K562 (cell line): ENCODE measurements at regions not wholly inside any gene's neighbourhood (a gene's known extent, or its start where the extent isn't known, plus 50 kb on each side); places are given as distances from the start of the nearest gene placed in this dataset.

ENCODE experiments used
- ATF3 ChIP-seq, 2 experiments: fragments of 450-650 bp in 1 of 2; sonication (generic) in 1 of 2; formaldehyde crosslinking in 1 of 2; IDR thresholded peaks in 1 of 2; conservative IDR thresholded peaks in 1 of 2; 2 replicates each; pipeline versions ENCODE4 v1.6.1 to v1.8.1; 2016 to 2023; ENCODE audit warnings: mild to moderate bottlenecking in 2 of 2, moderate library complexity in 2 of 2, inconsistent platforms in 1 of 2, missing genetic modification reagents in 1 of 2
- BACH1 ChIP-seq: fragments of 200-800 bp; sonication (Bioruptor generic); IDR thresholded peaks from 2 replicates; pipeline ENCODE4 v1.6.1; 2016; ENCODE audit warnings: missing genetic modification characterization, missing compliant biosample characterization
- CBFA2T2 ChIP-seq: fragments of 450-650 bp; conservative IDR thresholded peaks from 2 replicates; pipeline ENCODE4 v1.6.1; 2017; ENCODE audit warnings: mild to moderate bottlenecking
- CBFA2T3 ChIP-seq: fragments of 450-650 bp; IDR thresholded peaks from 2 replicates; pipeline ENCODE4 v1.6.1; 2017
- CCNT2 ChIP-seq: IDR thresholded peaks from 2 replicates; pipeline ENCODE4 v1.6.1; 2011; ENCODE audit warnings: borderline replicate concordance, low read depth, mild to moderate bottlenecking, moderate library complexity, mixed read lengths, low read length; ENCODE audit not compliant: insufficient read length; ENCODE audit errors: extremely low read depth
- CEBPB ChIP-seq: fragments of 450-650 bp; IDR thresholded peaks from 2 replicates; pipeline ENCODE4 v1.6.1; 2016; ENCODE audit warnings: missing genetic modification characterization, missing compliant biosample characterization
- DPF2 ChIP-seq: fragments of 450-650 bp; IDR thresholded peaks from 2 replicates; pipeline ENCODE4 v1.6.1; 2016
- GATAD2B ChIP-seq: fragments of 450-650 bp; IDR thresholded peaks from 2 replicates; pipeline ENCODE4 v1.6.1; 2017; ENCODE audit warnings: mild to moderate bottlenecking, borderline replicate concordance
- RAD21 ChIP-seq, 2 experiments: fragments of 250-450 bp in 1 of 2; fragments of 450-650 bp in 1 of 2; sonication (Bioruptor Pico) in 1 of 2; formaldehyde crosslinking in 1 of 2; IDR thresholded peaks in 1 of 2; conservative IDR thresholded peaks in 1 of 2; 2 replicates each; pipeline versions ENCODE4 v1.4.0 to v1.8.0; 2020 to 2022; ENCODE audit warnings: mild to moderate bottlenecking in 2 of 2, moderate library complexity in 1 of 2
- RCOR1 ChIP-seq, 2 experiments: IDR thresholded peaks; 2 replicates each; pipeline ENCODE4 v1.6.1; 2012; ENCODE audit warnings: low read depth in 2 of 2, low read length in 2 of 2, borderline replicate concordance in 1 of 2, improper control_type of control experiment in 1 of 2
- TAL1 ChIP-seq: fragments of 450-650 bp; IDR thresholded peaks from 2 replicates; pipeline ENCODE4 v1.6.1; 2016; ENCODE audit warnings: mild to moderate bottlenecking
- TEAD2 ChIP-seq: fragments of 450-650 bp; IDR thresholded peaks from 2 replicates; pipeline ENCODE4 v1.6.1; 2016; ENCODE audit warnings: missing genetic modification characterization, control low read depth, missing compliant biosample characterization
- TOE1 ChIP-seq, 2 experiments: fragments of 450-650 bp in 1 of 2; sonication (generic) in 1 of 2; formaldehyde crosslinking in 1 of 2; IDR thresholded peaks; 2 replicates each; pipeline versions ENCODE4 v1.7.1 to v1.8.0; 2016 to 2022; ENCODE audit warnings: borderline replicate concordance in 2 of 2, mild to moderate bottlenecking in 2 of 2, antibody characterized with exemption in 1 of 2, inconsistent platforms in 1 of 2, low read depth in 1 of 2, missing genetic modification reagents in 1 of 2, moderate library complexity in 1 of 2
- ZNF175 ChIP-seq: fragments of 200-800 bp; sonication (Bioruptor generic); IDR thresholded peaks from 2 replicates; pipeline ENCODE4 v1.6.1; 2016; ENCODE audit warnings: low read depth, mild to moderate bottlenecking, missing genetic modification characterization, missing compliant biosample characterization
- ZNF445 ChIP-seq: fragments of 250-450 bp; sonication (Bioruptor Pico); IDR thresholded peaks from 2 replicates; pipeline ENCODE4 v1.4.0; 2020; ENCODE audit warnings: low read depth, mild to moderate bottlenecking, moderate library complexity
- ZNF766 ChIP-seq: fragments of 200-800 bp; sonication (Bioruptor generic); conservative IDR thresholded peaks from 2 replicates; pipeline ENCODE4 v1.6.1; 2016; ENCODE audit warnings: missing genetic modification characterization, missing compliant biosample characterization
- TF ChIP-seq, protein P1 (sequence below): IDR thresholded peaks from 2 replicates; pipeline ENCODE4 v1.6.1; 2012; ENCODE audit warnings: low read depth, low read length, improper control_type of control experiment, borderline replicate concordance
- TF ChIP-seq, protein P2 (sequence below), 2 experiments: fragments of 450-650 bp in 1 of 2; IDR thresholded peaks; 2 replicates each; pipeline ENCODE4 v1.6.1; 2011 to 2017; ENCODE audit warnings: low read depth in 2 of 2, antibody characterized with exemption in 1 of 2, borderline replicate concordance in 1 of 2, low read length in 1 of 2, mild to moderate bottlenecking in 1 of 2, mixed read lengths in 1 of 2; ENCODE audit not compliant: control insufficient read depth in 1 of 2
- TF ChIP-seq, protein P3 (sequence below): IDR thresholded peaks from 2 replicates; pipeline ENCODE4 v1.6.1; 2011; ENCODE audit not compliant: insufficient read length; ENCODE audit errors: extremely low read depth

DNA sequence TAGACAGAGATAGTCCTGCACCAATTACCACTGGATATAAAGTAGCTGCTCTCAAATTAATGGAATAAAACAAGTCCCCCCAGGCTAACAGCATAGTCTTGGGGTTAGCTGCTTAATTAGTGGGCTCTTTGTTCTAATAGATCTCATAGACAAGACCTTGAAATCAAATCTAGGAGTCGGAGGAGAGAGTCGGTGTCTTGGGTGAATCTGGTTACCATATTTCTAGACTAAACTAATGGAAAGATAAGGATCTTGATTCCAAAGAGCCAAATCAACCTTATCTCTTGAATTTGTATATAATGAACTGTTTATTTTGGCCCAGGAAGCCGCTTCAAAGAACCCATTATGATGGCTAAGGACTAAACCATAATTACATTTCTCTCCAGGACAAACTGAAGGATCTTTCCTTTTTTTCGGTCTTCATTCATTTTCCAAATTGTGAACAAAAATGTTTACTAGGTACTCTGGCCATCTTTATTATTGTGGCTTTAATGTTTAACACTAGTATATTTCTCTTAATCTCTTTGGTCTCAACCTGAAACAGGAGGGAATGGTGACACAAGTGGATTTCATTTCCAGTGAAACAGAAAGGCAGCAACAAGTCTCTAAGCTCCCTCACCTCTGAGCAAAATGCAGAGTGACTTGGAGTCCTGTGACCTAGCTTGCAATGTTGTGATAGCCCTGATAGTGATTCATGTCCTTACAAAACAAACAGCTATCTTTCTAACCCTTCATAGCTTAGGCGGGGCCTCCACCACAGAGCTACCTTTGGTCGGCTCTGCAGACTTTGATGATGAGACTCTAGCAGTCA, 137.9 kb upstream of the PARD3B start (continued):
- peak in 1 of 2 experiments; percentile 19; a peak in 1 of 4 replicates for TF ChIP-seq RAD21 (CRISPR knock-in tag; conservative IDR thresholded peaks at IDR 0.05 in 1 of 2, IDR thresholded peaks at IDR 0.05 in 1 of 2)
- TF ChIP-seq ATF3 (IDR thresholded peaks at IDR 0.05), result peak; percentile 49; the same call in 1 of the 2 replicates
- no peak for TF ChIP-seq ATF3 (CRISPR knock-in tag; conservative IDR thresholded peaks at IDR 0.05)
- peak; percentile 40; the same call in 1 of the 2 replicates for TF ChIP-seq CEBPB
- peak; percentile 75 for TF ChIP-seq DPF2
- 0 out of 2 replicates have a peak, but pooled peaks have one; percentile 26 for TF ChIP-seq TOE1 (IDR thresholded peaks at IDR 0.05; ENCODE audit: borderline replicate concordance)
- no peak for TF ChIP-seq TOE1 (CRISPR knock-in tag; IDR thresholded peaks at IDR 0.05; ENCODE audit: borderline replicate concordance, low read depth)
- peak; percentile 44; the same call in 1 of the 2 replicates for TF ChIP-seq ZNF766 (CRISPR knock-in tag)
- TF ChIP-seq CBFA2T2, result peak; percentile 40; the same call in 1 of the 2 replicates
- no peak for TF ChIP-seq ZNF445 (CRISPR knock-in tag)
- TF ChIP-seq RCOR1 (IDR thresholded peaks at IDR 0.05; ENCODE audit: borderline replicate concordance in 1 of 2, low read depth in 2 of 2, low read length in 2 of 2), result peak in 1 of 2 experiments; percentile 55; a peak in 1 of 4 replicates
- peak; percentile 74 for TF ChIP-seq CBFA2T3
- no peak for TF ChIP-seq BACH1 (tag)
- TF ChIP-seq, protein P1, sequence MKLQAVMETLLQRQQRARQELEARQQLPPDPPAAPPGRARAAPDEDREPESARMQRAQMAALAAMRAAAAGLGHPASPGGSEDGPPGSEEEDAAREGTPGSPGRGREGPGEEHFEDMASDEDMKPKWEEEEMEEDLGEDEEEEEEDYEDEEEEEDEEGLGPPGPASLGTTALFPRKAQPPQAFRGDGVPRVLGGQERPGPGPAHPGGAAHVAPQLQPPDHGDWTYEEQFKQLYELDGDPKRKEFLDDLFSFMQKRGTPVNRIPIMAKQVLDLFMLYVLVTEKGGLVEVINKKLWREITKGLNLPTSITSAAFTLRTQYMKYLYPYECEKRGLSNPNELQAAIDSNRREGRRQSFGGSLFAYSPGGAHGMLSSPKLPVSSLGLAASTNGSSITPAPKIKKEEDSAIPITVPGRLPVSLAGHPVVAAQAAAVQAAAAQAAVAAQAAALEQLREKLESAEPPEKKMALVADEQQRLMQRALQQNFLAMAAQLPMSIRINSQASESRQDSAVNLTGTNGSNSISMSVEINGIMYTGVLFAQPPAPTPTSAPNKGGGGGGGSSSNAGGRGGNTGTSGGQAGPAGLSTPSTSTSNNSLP, result peak; percentile 58; the same call in 1 of the 2 replicates
- peak; percentile 37; the same call in 1 of the 2 replicates for TF ChIP-seq TAL1
- TF ChIP-seq GATAD2B, result no peak
- TF ChIP-seq ZNF175 (CRISPR knock-in tag), result 0 out of 2 replicates have a peak, but pooled peaks have one; percentile 64
- TF ChIP-seq, protein P2, sequence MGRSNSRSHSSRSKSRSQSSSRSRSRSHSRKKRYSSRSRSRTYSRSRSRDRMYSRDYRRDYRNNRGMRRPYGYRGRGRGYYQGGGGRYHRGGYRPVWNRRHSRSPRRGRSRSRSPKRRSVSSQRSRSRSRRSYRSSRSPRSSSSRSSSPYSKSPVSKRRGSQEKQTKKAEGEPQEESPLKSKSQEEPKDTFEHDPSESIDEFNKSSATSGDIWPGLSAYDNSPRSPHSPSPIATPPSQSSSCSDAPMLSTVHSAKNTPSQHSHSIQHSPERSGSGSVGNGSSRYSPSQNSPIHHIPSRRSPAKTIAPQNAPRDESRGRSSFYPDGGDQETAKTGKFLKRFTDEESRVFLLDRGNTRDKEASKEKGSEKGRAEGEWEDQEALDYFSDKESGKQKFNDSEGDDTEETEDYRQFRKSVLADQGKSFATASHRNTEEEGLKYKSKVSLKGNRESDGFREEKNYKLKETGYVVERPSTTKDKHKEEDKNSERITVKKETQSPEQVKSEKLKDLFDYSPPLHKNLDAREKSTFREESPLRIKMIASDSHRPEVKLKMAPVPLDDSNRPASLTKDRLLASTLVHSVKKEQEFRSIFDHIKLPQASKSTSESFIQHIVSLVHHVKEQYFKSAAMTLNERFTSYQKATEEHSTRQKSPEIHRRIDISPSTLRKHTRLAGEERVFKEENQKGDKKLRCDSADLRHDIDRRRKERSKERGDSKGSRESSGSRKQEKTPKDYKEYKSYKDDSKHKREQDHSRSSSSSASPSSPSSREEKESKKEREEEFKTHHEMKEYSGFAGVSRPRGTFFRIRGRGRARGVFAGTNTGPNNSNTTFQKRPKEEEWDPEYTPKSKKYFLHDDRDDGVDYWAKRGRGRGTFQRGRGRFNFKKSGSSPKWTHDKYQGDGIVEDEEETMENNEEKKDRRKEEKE (IDR thresholded peaks at IDR 0.05; ENCODE audit: borderline replicate concordance in 1 of 2, control insufficient read depth in 1 of 2, low read depth in 2 of 2, low read length in 1 of 2), result no peak
- TF ChIP-seq, protein P3, sequence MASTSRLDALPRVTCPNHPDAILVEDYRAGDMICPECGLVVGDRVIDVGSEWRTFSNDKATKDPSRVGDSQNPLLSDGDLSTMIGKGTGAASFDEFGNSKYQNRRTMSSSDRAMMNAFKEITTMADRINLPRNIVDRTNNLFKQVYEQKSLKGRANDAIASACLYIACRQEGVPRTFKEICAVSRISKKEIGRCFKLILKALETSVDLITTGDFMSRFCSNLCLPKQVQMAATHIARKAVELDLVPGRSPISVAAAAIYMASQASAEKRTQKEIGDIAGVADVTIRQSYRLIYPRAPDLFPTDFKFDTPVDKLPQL, result no peak
- peak; percentile 21 for TF ChIP-seq CCNT2
- TF ChIP-seq TEAD2 (tag), result no peak
